Fibroblast of lung (primary cell): ENCODE measurements at regions not wholly inside any gene's neighbourhood (a gene's known extent, or its start where the extent isn't known, plus 50 kb on each side); places are given as distances from the start of the nearest gene placed in this dataset.
A peak's percentile ranks its signal among the peaks of the same experiment; 100 is the strongest.
"Not testable (repeated sequence)": the region's sequence is repeated elsewhere in the genome, so short reads cannot be mapped to it uniquely, and the experiment has no call there.

ENCODE experiments used
- DNase-seq, 2 donors: peaks; one replicate each; pipeline versions ENCODE4 v3.0.0 to v3.0.0-alpha.2; 2010; ENCODE audit warnings: low read depth in 2 of 2
- H2AFZ ChIP-seq: 2 replicates; pipeline ENCODE4 v1.5.1; 2012; ENCODE audit warnings: low read length, control low read depth, inconsistent platforms
- H3K27ac ChIP-seq: 2 replicates; pipeline ENCODE4 v1.5.1; 2011; ENCODE audit warnings: low read length, control low read depth; ENCODE audit not compliant: insufficient read depth
- H3K27me3 ChIP-seq: 2 replicates; pipeline ENCODE4 v1.5.1; 2011; ENCODE audit warnings: mild to moderate bottlenecking, low read length; ENCODE audit not compliant: control insufficient read depth, insufficient read depth
- H3K36me3 ChIP-seq: 2 replicates; pipeline ENCODE4 v1.5.1; 2011; ENCODE audit warnings: low read length; ENCODE audit not compliant: control insufficient read depth, insufficient read depth
- H3K4me1 ChIP-seq: 2 replicates; pipeline ENCODE4 v1.5.1; 2011; ENCODE audit warnings: low read length; ENCODE audit not compliant: control insufficient read depth, insufficient read depth; ENCODE audit errors: extremely low read depth
- H3K4me2 ChIP-seq: 2 replicates; pipeline ENCODE4 v1.5.1; 2011; ENCODE audit warnings: low read length, control low read depth; ENCODE audit not compliant: insufficient read depth; ENCODE audit errors: extremely low read depth
- H3K4me3 ChIP-seq, 4 experiments: fragments of 200-600 bp in 1 of 4; sonication (generic) in 1 of 4; replicated peaks in 1 of 4; 2 replicates each; pipeline ENCODE4 v1.5.1; 2011 to 2016; ENCODE audit warnings: low read length in 4 of 4, low read depth in 3 of 4, mild to moderate bottlenecking in 3 of 4, control low read depth in 2 of 4, inconsistent platforms in 1 of 4, mixed read lengths in 1 of 4; ENCODE audit not compliant: insufficient read depth in 1 of 4; ENCODE audit errors: control extremely low read depth in 1 of 4
- H3K79me2 ChIP-seq: 2 replicates; pipeline ENCODE4 v1.5.1; 2012; ENCODE audit warnings: mild to moderate bottlenecking, low read length, inconsistent platforms; ENCODE audit not compliant: control insufficient read depth, insufficient read depth
- H3K9ac ChIP-seq: 2 replicates; pipeline ENCODE4 v1.5.1; 2011; ENCODE audit warnings: mild to moderate bottlenecking, low read length, control low read depth; ENCODE audit not compliant: insufficient read depth
- H3K9me3 ChIP-seq: 2 replicates; pipeline ENCODE4 v1.5.1; 2012; ENCODE audit warnings: low read depth, low read length; ENCODE audit not compliant: control insufficient read depth, insufficient read depth
- H4K20me1 ChIP-seq: 2 replicates; pipeline ENCODE4 v1.5.1; 2011; ENCODE audit warnings: low read length; ENCODE audit not compliant: control insufficient read depth, insufficient read depth; ENCODE audit errors: extremely low read depth
- CTCF ChIP-seq, 2 donors: IDR thresholded peaks in 1 of 2; conservative IDR thresholded peaks in 1 of 2; 1 replicate in 1 of 2; 2 replicates in 1 of 2; pipeline ENCODE4 v1.5.1; 2011 to 2012; ENCODE audit warnings: low read length in 2 of 2, control low read depth in 1 of 2, inconsistent platforms in 1 of 2, low read depth in 1 of 2, mild to moderate bottlenecking in 1 of 2
- EZH2 ChIP-seq: IDR thresholded peaks from 2 replicates; pipeline ENCODE4 v1.5.1; 2012; ENCODE audit warnings: low read length, control low read depth, mild to moderate bottlenecking; ENCODE audit errors: missing control alignments

DNA sequence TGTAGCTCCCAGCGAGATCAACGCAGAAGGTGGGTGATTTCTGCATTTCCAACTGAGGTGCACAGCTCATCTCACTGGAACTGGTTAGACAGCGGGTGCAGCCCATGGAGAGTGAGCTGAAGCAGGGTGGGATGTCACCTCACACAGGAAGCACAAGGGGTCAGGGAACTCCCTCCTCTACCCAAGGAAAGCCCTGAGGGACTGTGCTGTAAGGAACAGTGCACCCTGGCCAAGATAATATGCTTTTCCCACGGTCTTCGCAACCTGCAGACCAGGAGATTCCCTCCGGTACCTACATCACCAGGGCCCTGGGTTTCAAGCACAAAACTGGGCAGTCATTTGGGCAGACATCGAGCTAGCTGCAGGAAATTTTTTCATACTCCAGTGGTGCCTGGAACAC is 216.4 kb upstream of the TET2 start:
- no peak for DNase-seq
- no peaks in the 10 kb centered on the region for H3K36me3 ChIP-seq
- no peak overlapping the region for H3K9ac ChIP-seq
- H2AFZ ChIP-seq: no peak overlapping the region
- TF ChIP-seq CTCF (conservative IDR thresholded peaks at IDR 0.05 in 1 of 2, IDR thresholded peaks at IDR 0.05 in 1 of 2; ENCODE audit: low read depth in 1 of 2, low read length in 2 of 2): no peak
- no peaks in the 10 kb centered on the region for H3K27me3 ChIP-seq
- H3K4me3 ChIP-seq: no peak overlapping the region
- H3K4me1 ChIP-seq: no peaks in the 10 kb centered on the region
- H3K79me2 ChIP-seq: no peaks in the 10 kb centered on the region
- H3K9me3 ChIP-seq: no peaks in the 10 kb centered on the region
- H3K27ac ChIP-seq: no peak overlapping the region
- H4K20me1 ChIP-seq: no peaks in the 10 kb centered on the region
- H3K4me2 ChIP-seq: no peak overlapping the region

DNA sequence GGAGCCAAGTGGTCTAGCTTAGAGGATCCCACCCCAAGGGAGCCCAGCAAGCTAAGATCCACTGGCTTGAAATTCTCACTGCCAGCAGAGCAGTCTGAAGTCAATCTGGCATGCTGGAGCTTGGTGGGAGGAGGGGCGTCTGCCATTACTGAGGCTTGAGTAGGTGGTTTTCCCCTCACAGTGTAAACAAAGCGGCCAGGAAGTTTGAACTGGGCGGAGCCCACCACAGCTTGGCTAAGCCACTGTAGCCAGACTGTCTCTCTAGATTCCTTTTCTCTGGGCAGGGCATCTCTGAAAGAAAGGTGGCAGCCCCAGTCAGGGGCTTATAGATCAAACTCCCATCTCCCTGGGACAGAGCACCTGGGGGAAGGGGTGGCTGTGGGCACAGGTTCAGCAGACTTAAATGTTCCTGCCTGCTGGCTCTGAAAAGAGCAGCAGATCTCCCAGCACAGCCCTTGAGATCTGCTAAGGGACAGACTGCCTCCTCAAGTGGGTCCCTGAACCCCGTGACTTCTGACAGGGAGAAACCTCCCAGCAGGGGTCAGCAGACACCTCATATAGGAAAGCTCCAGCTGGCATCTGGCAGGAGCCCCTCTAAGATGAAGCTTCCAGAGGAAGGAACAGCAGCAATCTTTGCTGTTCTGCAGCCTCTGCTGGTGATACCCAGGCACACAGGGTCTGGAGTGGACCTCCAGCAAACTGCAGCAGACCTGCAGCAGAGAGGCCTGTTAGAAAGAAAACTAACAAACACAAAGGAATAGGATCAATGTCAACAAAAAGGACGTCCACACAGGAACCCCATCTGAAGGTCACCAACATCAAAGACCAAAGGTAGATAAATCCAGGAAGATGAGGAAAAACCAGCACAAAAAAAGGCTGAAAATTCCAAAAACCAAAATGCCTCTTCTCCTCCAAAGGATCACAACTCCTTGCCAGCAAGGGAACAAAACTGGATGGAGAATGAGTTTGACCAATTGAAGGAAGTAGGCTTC is 215.6 kb upstream of the TET2 start:
- not testable (repeated sequence) for H2AFZ ChIP-seq
- DNase-seq: peak; percentile 42 to 53

GRCh38 chr4:104938624-104939023 is 208.1 kb upstream of the TET2 start:
- no peaks in the 10 kb centered on the region for H4K20me1 ChIP-seq
- no peaks in the 10 kb centered on the region for H3K27me3 ChIP-seq
- H2AFZ ChIP-seq: no peak overlapping the region
- DNase-seq: no peak
- no peak overlapping the region for H3K4me2 ChIP-seq
- no peak overlapping the region for H3K9ac ChIP-seq
- H3K79me2 ChIP-seq: no peaks in the 10 kb centered on the region
- no peaks in the 10 kb centered on the region for H3K9me3 ChIP-seq
- TF ChIP-seq EZH2: no peak
- no peak for TF ChIP-seq CTCF (conservative IDR thresholded peaks at IDR 0.05 in 1 of 2, IDR thresholded peaks at IDR 0.05 in 1 of 2; ENCODE audit: low read depth in 1 of 2, low read length in 2 of 2)
- no peak overlapping the region for H3K4me3 ChIP-seq
- H3K36me3 ChIP-seq: no peaks in the 10 kb centered on the region
- H3K27ac ChIP-seq: no peak overlapping the region
- H3K4me1 ChIP-seq: no peaks in the 10 kb centered on the region

More for the DNA sequence above, 215.6 kb upstream of the TET2 start:
- not testable (repeated sequence) for H3K4me2 ChIP-seq, H3K27ac ChIP-seq, H3K4me1 ChIP-seq, H4K20me1 ChIP-seq, H3K4me3 ChIP-seq, H3K9me3 ChIP-seq, H3K27me3 ChIP-seq, H3K36me3 ChIP-seq, H3K79me2 ChIP-seq, H3K9ac ChIP-seq
- TF ChIP-seq CTCF (conservative IDR thresholded peaks at IDR 0.05 in 1 of 2, IDR thresholded peaks at IDR 0.05 in 1 of 2; ENCODE audit: low read depth in 1 of 2, low read length in 2 of 2): peak; percentile 10 to 40
